ENCODE measurements at regions not wholly inside any gene's neighbourhood (a gene's known extent, or its start where the extent isn't known, plus 50 kb on each side); places are given as distances from the start of the nearest gene placed in this dataset.

DNA sequence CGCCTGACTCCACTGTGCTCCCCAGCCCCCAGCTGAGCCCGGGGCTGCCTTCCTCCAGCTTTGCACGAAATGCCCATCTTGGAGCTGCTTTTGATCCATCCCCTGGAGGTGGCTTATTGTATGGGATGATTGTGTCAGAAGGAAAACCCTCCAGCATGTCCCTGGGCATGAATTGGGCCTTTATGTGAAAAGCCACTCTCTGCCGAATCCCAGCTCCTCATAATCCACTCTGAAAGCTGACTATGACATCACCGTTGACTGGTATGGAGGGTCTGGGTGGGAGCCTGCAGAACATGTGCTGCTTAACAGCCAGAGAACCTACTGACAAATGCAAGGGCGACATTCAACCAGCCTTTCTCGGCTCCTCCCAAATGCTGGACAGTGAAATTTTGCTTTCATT, 74.6 kb downstream of the NENF start:
- Histone ChIP-seq H3K9ac (ENCODE audit: low read length) (no peak overlapping the region), H4K20me1 (ENCODE audit: low read length) (no peaks in the 10 kb centered on the region), H3K9me3 (ENCODE audit: low read length) (no peaks in the 10 kb centered on the region), H3K27ac (ENCODE audit: low read length) (no peak overlapping the region), H3K4me2 (ENCODE audit: low read length) (no peak overlapping the region), H3K4me1 (ENCODE audit: insufficient read depth, low read length) (0 out of 2 replicates have a peak, but pooled peaks cover under 1% of the 10 kb centered on the region), H3K79me2 (ENCODE audit: low read length) (no peaks in the 10 kb centered on the region), H3K36me3 (ENCODE audit: low read depth, low read length) (no peaks in the 10 kb centered on the region), H2AFZ (ENCODE audit: low read length) (no peak overlapping the region), H3K27me3 (ENCODE audit: low read length) (no peaks in the 10 kb centered on the region), H3K4me3 (ENCODE audit: low read length) (no peak overlapping the region), H3F3A (ENCODE audit: low read length, unreplicated experiment) (no peaks in the 10 kb centered on the region), H3K9me2 (replicated peaks; ENCODE audit: low read length) (no peaks in the 10 kb centered on the region)
- ChIA-PET CTCF (no interaction called here), POLR2A (ENCODE audit: unreplicated experiment) (no interaction called here)
- DNase-seq, result no peak
- BruUV-seq (replicated peaks), result no TSS peak
- TF ChIP-seq CTCF (conservative IDR thresholded peaks at IDR 0.05; ENCODE audit: low read depth, low read length), result no peak
- TF ChIP-seq EZH2 (IDR thresholded peaks at IDR 0.05; ENCODE audit: low read length, unreplicated experiment), result no peak
- TF ChIP-seq EZH2phosphoT487 (IDR thresholded peaks at IDR 0.05; ENCODE audit: borderline replicate concordance, low read length), result no peak
- ATAC-seq, result no peak
- intact Hi-C loops (cut with micrococcal nuclease), result no loop called here

DNA sequence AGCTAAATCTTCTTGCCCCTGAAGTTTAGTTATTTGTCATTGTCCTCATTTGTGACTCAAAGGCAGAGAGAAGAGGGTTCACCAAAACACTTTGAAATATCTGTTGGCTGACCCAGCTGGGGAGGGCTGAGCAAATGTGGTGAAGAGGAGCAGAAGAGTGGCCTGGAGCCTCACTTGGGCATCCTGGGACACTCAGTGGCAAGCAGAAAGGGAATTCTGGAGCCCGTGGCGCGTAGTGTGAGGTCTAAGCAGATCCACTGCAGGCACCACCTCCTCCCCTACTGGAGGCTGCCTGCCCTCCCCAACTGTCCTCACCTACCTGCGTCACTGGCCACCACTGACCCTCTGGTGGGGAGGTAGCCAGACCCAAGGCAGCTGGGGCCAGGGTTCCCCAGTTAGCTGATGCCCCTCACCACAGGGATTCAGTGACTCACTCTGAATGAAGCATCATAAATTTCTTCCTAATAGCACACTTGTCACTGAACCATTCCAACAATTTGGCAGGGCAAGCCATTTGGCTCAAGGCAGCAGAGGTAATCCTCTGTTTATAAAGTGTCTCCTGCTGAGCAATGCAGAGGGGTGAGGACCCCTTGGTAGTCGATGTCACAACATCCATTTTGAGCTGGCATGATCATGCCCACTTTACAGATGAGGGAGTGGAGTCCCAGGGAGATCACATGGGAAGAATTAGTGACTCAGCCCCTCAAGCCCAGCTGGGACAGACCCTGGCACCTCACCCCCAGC, 80.3 kb downstream of the NENF start:
- H3F3A ChIP-seq (ENCODE audit: low read length, unreplicated experiment), result no peaks in the 10 kb centered on the region
- peak overlapping the region; percentile 3; the same call in 1 of the 2 replicates for H3K4me2 ChIP-seq (ENCODE audit: low read length)
- TF ChIP-seq EZH2phosphoT487 (IDR thresholded peaks at IDR 0.05; ENCODE audit: borderline replicate concordance, low read length), result no peak
- BruUV-seq (replicated peaks), result no TSS peak
- intact Hi-C loops (cut with micrococcal nuclease), result no loop called here
- no peaks in the 10 kb centered on the region for H3K9me3 ChIP-seq (ENCODE audit: low read length)
- H3K4me1 ChIP-seq (ENCODE audit: insufficient read depth, low read length), result peaks cover 19% of the 10 kb centered on the region
- no peaks in the 10 kb centered on the region for H3K79me2 ChIP-seq (ENCODE audit: low read length)
- peak; percentile 48 for ATAC-seq
- peak; percentile 90 for DNase-seq
- POLR2A ChIA-PET (ENCODE audit: unreplicated experiment), result interaction anchor here (0.6 kb wide), 1 partner anchor 84 kb away, joined by 3 read pairs; no protein-coding TSS in a partner anchor
- H2AFZ ChIP-seq (ENCODE audit: low read length), result no peak overlapping the region
- H3K27ac ChIP-seq (ENCODE audit: low read length), result peak overlapping the region; percentile 35
- H3K36me3 ChIP-seq (ENCODE audit: low read depth, low read length), result no peaks in the 10 kb centered on the region
- H3K27me3 ChIP-seq (ENCODE audit: low read length), result no peaks in the 10 kb centered on the region
- H3K9ac ChIP-seq (ENCODE audit: low read length), result peak overlapping the region; percentile 21; the same call in 1 of the 2 replicates
- CTCF ChIA-PET, result interaction anchor here (0.5 to 0.6 kb wide), 2 partner anchors 35 to 441 kb away, joined by 3 read pairs; no protein-coding TSS in a partner anchor
- H3K9me2 ChIP-seq (replicated peaks; ENCODE audit: low read length), result no peaks in the 10 kb centered on the region
- no peaks in the 10 kb centered on the region for H4K20me1 ChIP-seq (ENCODE audit: low read length)
- no peak overlapping the region for H3K4me3 ChIP-seq (ENCODE audit: low read length)

DNA sequence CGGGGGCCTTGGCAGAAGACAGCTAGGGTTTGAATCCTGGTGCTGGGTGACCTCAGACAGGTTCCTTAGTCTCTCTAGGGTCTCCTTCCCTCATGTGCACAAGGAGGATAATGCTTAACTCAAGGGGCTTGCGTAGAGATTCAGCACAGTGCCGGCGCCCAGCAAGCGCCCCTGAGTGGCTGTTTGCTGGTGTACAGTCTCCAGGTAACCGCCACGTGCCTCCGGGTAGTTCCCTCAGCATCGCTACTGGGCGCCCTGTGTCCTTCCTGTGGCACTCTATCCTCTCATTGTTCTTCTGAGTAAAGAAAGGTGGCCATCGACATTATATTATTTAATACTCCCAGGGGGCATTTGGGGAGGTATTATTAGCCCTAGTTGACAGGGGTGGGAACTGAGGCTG, 80.9 kb downstream of the NENF start:
- H3K4me3 ChIP-seq (ENCODE audit: low read length), result no peak overlapping the region

More for the DNA sequence above, 80.9 kb downstream of the NENF start:
- POLR2A ChIA-PET (ENCODE audit: unreplicated experiment), result interaction anchor here (0.5 to 0.9 kb wide), 3 partner anchors 25 to 385 kb away, joined by 3 to 8 read pairs (median 3); no protein-coding TSS in a partner anchor
- TF ChIP-seq EZH2 (IDR thresholded peaks at IDR 0.05; ENCODE audit: low read length, unreplicated experiment), result no peak
- no peak for TF ChIP-seq EZH2phosphoT487 (IDR thresholded peaks at IDR 0.05; ENCODE audit: borderline replicate concordance, low read length)
- Histone ChIP-seq H4K20me1 (ENCODE audit: low read length) (no peaks in the 10 kb centered on the region), H3K36me3 (ENCODE audit: low read depth, low read length) (no peaks in the 10 kb centered on the region), H3K9me2 (replicated peaks; ENCODE audit: low read length) (no peaks in the 10 kb centered on the region), H3K27me3 (ENCODE audit: low read length) (no peaks in the 10 kb centered on the region), H3K27ac (ENCODE audit: low read length) (peak overlapping the region; percentile 35), H3K4me1 (ENCODE audit: insufficient read depth, low read length) (peaks cover 19% of the 10 kb centered on the region), H2AFZ (ENCODE audit: low read length) (no peak overlapping the region), H3F3A (ENCODE audit: low read length, unreplicated experiment) (no peaks in the 10 kb centered on the region), H3K79me2 (ENCODE audit: low read length) (no peaks in the 10 kb centered on the region), H3K9me3 (ENCODE audit: low read length) (no peaks in the 10 kb centered on the region), H3K4me2 (ENCODE audit: low read length) (peak overlapping the region; percentile 3; the same call in 1 of the 2 replicates), H3K9ac (ENCODE audit: low read length) (peak overlapping the region; percentile 21; the same call in 1 of the 2 replicates)
- no peak for ATAC-seq
- DNase-seq, result no peak
- intact Hi-C loops (cut with micrococcal nuclease), result no loop called here
- CTCF ChIA-PET, result no interaction called here
- BruUV-seq (replicated peaks), result no TSS peak
